Prostate gland (tissue), 2 donors: ENCODE measurements at regions not wholly inside any gene's neighbourhood (a gene's known extent, or its start where the extent isn't known, plus 50 kb on each side); places are given as distances from the start of the nearest gene placed in this dataset.

Source experiments
- DNase-seq: peaks from one replicate; pipeline ENCODE4 v3.0.0-alpha.2; 2019; ENCODE audit warnings: low spot score
- H3K27ac ChIP-seq, 2 donors: fragments of 200-600 bp; sonication (generic); 2 replicates each; pipeline ENCODE4 v1.5.1; 2017 to 2019
- H3K27me3 ChIP-seq: fragments of 200-600 bp; sonication (generic); replicated peaks from 2 replicates; pipeline ENCODE4 v1.5.1; 2019; ENCODE audit not compliant: insufficient read depth
- H3K36me3 ChIP-seq, 2 donors: fragments of 200-600 bp; sonication (generic); 1 replicate in 1 of 2; 2 replicates in 1 of 2; pipeline versions ENCODE4 v1.5.1 to v1.8.1; 2017 to 2019
- H3K4me1 ChIP-seq: fragments of 200-600 bp; sonication (generic); replicated peaks from 2 replicates; pipeline ENCODE4 v1.5.1; 2019
- H3K4me3 ChIP-seq, 2 donors: fragments of 200-600 bp; sonication (generic); 2 replicates each; pipeline ENCODE4 v1.5.1; 2017 to 2019
- H3K9me3 ChIP-seq: fragments of 200-600 bp; sonication (generic); 2 replicates; pipeline ENCODE4 v1.5.1; 2017
- POLR2A ChIP-seq: fragments of 450-650 bp; IDR thresholded peaks from one replicate; pipeline ENCODE4 v1.6.1; 2016; ENCODE audit warnings: antibody characterized with exemption, mild to moderate bottlenecking
- POLR2AphosphoS5 ChIP-seq: sonication (generic); formaldehyde crosslinking; IDR thresholded peaks from one replicate; pipeline ENCODE4 v1.6.1; 2017; ENCODE audit warnings: antibody characterized with exemption
- WGBS: methylation state at CpG from one replicate; pipeline ENCODE4 v1.1.5; 2018; 5-methylcytosine and 5-hydroxymethylcytosine counted together
- intact Hi-C: fragments of 100-400 bp; cut with DNase I; formaldehyde crosslinking; loops from one replicate; pipeline ENCODE4 v1.14.2; 2022
- TF ChIP-seq, protein P1 (sequence below), 4 experiments: fragments of 200-600 bp in 2 of 4; fragments of 450-650 bp in 2 of 4; sonication (generic) in 2 of 4; IDR thresholded peaks; 1 replicate in 3 of 4; 2 replicates in 1 of 4; pipeline ENCODE4 v1.5.1; 2016 to 2019; ENCODE audit warnings: antibody characterized with exemption in 4 of 4, mild to moderate bottlenecking in 2 of 4, moderate library complexity in 2 of 4

GRCh38 chr20:60785301-60785700 is 466.8 kb upstream of the CDH4 start:
- Histone ChIP-seq H3K27me3 (no peaks in the 10 kb centered on the region), H3K4me3 (no peak overlapping the region), H3K4me1 (no peaks in the 10 kb centered on the region), H3K27ac (no peak overlapping the region), H3K9me3 (no peaks in the 10 kb centered on the region), H3K36me3 (no peaks in the 10 kb centered on the region)
- WGBS = 29% methylated on average over 1 of the region's 1 CpG
- no peak for DNase-seq
- intact Hi-C loops = no loop called here
- TF ChIP-seq, protein P1, sequence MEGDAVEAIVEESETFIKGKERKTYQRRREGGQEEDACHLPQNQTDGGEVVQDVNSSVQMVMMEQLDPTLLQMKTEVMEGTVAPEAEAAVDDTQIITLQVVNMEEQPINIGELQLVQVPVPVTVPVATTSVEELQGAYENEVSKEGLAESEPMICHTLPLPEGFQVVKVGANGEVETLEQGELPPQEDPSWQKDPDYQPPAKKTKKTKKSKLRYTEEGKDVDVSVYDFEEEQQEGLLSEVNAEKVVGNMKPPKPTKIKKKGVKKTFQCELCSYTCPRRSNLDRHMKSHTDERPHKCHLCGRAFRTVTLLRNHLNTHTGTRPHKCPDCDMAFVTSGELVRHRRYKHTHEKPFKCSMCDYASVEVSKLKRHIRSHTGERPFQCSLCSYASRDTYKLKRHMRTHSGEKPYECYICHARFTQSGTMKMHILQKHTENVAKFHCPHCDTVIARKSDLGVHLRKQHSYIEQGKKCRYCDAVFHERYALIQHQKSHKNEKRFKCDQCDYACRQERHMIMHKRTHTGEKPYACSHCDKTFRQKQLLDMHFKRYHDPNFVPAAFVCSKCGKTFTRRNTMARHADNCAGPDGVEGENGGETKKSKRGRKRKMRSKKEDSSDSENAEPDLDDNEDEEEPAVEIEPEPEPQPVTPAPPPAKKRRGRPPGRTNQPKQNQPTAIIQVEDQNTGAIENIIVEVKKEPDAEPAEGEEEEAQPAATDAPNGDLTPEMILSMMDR (IDR thresholded peaks at IDR 0.05) = no peak
- TF ChIP-seq POLR2A = no peak
- no peak for TF ChIP-seq POLR2AphosphoS5

DNA sequence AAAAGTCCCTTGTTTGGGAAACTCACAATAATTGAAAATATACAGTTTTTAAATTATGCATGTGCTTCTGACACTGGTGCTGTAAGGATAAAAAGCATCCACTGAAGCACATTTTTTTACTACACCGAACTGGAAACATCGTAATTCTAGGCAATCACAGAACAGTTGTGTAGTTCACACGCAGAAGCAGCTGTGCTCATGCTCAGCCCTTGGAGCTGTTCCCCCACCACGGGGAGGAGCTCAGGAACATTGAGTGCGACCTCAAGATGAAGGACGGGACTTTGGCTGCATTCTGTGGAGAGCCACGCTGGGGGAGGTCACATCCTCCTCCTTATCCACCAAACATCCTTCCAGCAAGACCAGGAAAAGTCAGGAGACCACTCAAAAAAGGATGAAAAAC is 466.3 kb upstream of the CDH4 start:
- DNase-seq = no peak
- Histone ChIP-seq H3K4me1 (no peaks in the 10 kb centered on the region), H3K36me3 (no peaks in the 10 kb centered on the region), H3K9me3 (no peaks in the 10 kb centered on the region), H3K27me3 (no peaks in the 10 kb centered on the region), H3K4me3 (no peak overlapping the region), H3K27ac (no peak overlapping the region)
- TF ChIP-seq, protein P1 (IDR thresholded peaks at IDR 0.05) = no peak
- TF ChIP-seq POLR2A (no peak), POLR2AphosphoS5 (no peak)
- WGBS = 22% methylated on average over 7 of the region's 7 CpGs
- intact Hi-C loops = no loop called here

DNA sequence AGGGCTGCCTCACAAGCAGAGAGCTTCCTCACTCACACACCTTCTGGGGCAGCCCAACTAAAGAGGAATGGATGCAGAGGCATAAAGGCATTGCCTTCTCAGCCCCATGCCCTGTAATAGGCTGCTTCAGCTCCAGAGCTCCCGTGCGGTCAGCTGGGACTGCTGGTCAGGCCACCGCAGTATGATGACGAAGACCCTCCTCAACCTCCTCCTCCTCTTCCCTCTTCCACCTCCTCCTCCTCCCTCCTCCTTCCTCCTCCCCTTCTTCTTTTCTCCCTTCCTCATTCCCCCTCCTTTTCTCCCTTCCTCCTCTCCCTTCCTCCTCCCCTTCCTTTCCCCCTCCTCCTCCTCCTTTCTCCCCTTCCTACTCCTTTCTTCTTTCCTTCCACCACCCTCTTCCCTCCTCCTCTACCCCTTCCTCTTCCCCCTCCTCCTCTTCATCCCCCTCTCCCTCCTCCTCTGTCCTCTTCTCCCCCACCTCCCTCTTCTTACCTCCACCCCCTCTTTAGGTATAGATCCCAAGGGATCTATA is 465.3 kb upstream of the CDH4 start:
- no peak overlapping the region for H3K4me3 ChIP-seq
- DNase-seq = no peak
- H3K36me3 ChIP-seq = no peaks in the 10 kb centered on the region
- H3K9me3 ChIP-seq = no peaks in the 10 kb centered on the region
- no peaks in the 10 kb centered on the region for H3K4me1 ChIP-seq
- no peak for TF ChIP-seq POLR2A
- TF ChIP-seq, protein P1 (IDR thresholded peaks at IDR 0.05) = no peak
- TF ChIP-seq POLR2AphosphoS5 = no peak
- WGBS = 83% methylated on average over 4 of the region's 4 CpGs
- H3K27ac ChIP-seq = no peak overlapping the region
- intact Hi-C loops = no loop called here
- no peaks in the 10 kb centered on the region for H3K27me3 ChIP-seq

DNA sequence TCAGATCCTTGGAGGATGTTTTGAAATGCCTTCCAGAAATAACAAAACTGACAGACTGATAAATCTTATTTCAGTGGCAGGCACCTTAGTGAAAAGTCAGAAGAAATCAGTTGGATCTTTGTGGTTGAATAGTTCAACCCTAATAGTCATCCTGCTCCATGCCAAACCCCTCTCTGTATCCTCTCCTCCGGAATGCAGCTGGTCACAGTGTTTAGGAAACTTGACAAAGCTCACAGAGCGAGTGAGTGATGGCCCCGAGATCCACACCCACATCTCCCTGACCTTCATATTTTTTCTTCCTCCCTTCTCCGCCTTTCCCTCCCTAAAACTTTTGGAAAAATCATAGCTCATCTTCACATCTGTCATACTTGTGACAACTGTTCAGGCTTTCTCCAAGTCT is 464.8 kb upstream of the CDH4 start:
- H3K27me3 ChIP-seq = no peaks in the 10 kb centered on the region
- intact Hi-C loops = no loop called here
- DNase-seq = no peak
- no peaks in the 10 kb centered on the region for H3K4me1 ChIP-seq
- H3K9me3 ChIP-seq = no peaks in the 10 kb centered on the region
- H3K36me3 ChIP-seq = no peaks in the 10 kb centered on the region
- H3K4me3 ChIP-seq = no peak overlapping the region
- no peak overlapping the region for H3K27ac ChIP-seq
- TF ChIP-seq POLR2AphosphoS5 = no peak
- TF ChIP-seq, protein P1 (IDR thresholded peaks at IDR 0.05) = no peak
- TF ChIP-seq POLR2A = no peak
- 24% methylated on average over 3 of the region's 4 CpGs for WGBS

GRCh38 chr20:60788070-60788469 is 464.0 kb upstream of the CDH4 start:
- TF ChIP-seq POLR2AphosphoS5 (no peak), POLR2A (no peak)
- TF ChIP-seq, protein P1 (IDR thresholded peaks at IDR 0.05) = no peak
- Histone ChIP-seq H3K4me3 (no peak overlapping the region), H3K4me1 (no peaks in the 10 kb centered on the region), H3K9me3 (no peaks in the 10 kb centered on the region), H3K36me3 (no peaks in the 10 kb centered on the region), H3K27me3 (no peaks in the 10 kb centered on the region), H3K27ac (no peak overlapping the region)
- no peak for DNase-seq
- intact Hi-C loops = no loop called here
- 75% methylated on average over 3 of the region's 3 CpGs for WGBS
